GM23338 (cell line): ENCODE measurements at regions not wholly inside any gene's neighbourhood (a gene's known extent, or its start where the extent isn't known, plus 50 kb on each side); places are given as distances from the start of the nearest gene placed in this dataset.

Experiments used
- ATAC-seq: fragments of 200-7000 bp; cut with Tn5 transposase; 3 replicates; pipeline ENCODE4 v1.9.1; 2020
- DNase-seq: peaks from one replicate; pipeline ENCODE4 v3.0.0-alpha.2; 2015; ENCODE audit warnings: low spot score
- H2AFZ ChIP-seq: fragments of 200-600 bp; sonication (generic); 2 replicates; pipeline ENCODE4 v1.8.0; 2016; ENCODE audit warnings: antibody characterized with exemption, mild to moderate bottlenecking, moderate library complexity
- H3F3A ChIP-seq: fragments of 200-600 bp; sonication (generic); replicated peaks from 2 replicates; pipeline ENCODE4 v1.8.0; 2017; ENCODE audit warnings: antibody characterized with exemption, mixed run types, low read depth
- H3K27ac ChIP-seq: fragments of 200-600 bp; sonication (generic); 2 replicates; pipeline ENCODE4 v1.6.1; 2016; ENCODE audit warnings: low read depth
- H3K27me3 ChIP-seq: fragments of 200-600 bp; sonication (generic); 2 replicates; pipeline ENCODE4 v1.8.0; 2016; ENCODE audit warnings: mild to moderate bottlenecking, mixed run types, moderate library complexity; ENCODE audit not compliant: insufficient read depth
- H3K36me3 ChIP-seq: fragments of 200-600 bp; sonication (generic); 2 replicates; pipeline ENCODE4 v1.8.0; 2016; ENCODE audit warnings: mild to moderate bottlenecking; ENCODE audit not compliant: insufficient read depth
- H3K4me1 ChIP-seq: fragments of 200-600 bp; sonication (generic); 2 replicates; pipeline ENCODE4 v1.8.0; 2016; ENCODE audit warnings: mild to moderate bottlenecking, moderate library complexity; ENCODE audit not compliant: insufficient read depth
- H3K4me2 ChIP-seq: fragments of 200-600 bp; sonication (generic); 2 replicates; pipeline ENCODE4 v1.7.1; 2017; ENCODE audit warnings: mixed run types
- H3K4me3 ChIP-seq: fragments of 200-600 bp; sonication (generic); 2 replicates; pipeline ENCODE4 v1.6.1; 2016; ENCODE audit warnings: mixed run types
- H3K79me2 ChIP-seq: fragments of 200-600 bp; sonication (generic); replicated peaks from 2 replicates; pipeline ENCODE4 v1.8.0; 2017; ENCODE audit warnings: mild to moderate bottlenecking; ENCODE audit not compliant: insufficient read depth
- H3K9me2 ChIP-seq: fragments of 200-600 bp; sonication (generic); 2 replicates; pipeline ENCODE4 v1.8.0; 2017; ENCODE audit not compliant: insufficient read depth
- H4K20me1 ChIP-seq: fragments of 200-600 bp; sonication (generic); replicated peaks from 2 replicates; pipeline ENCODE4 v1.8.0; 2017; ENCODE audit warnings: mild to moderate bottlenecking; ENCODE audit not compliant: insufficient read depth
- H3K27ac Mint-ChIP-seq: 2 replicates; pipeline ENCODE4 v1.8.0; 2020; ENCODE audit warnings: inconsistent platforms, mild to moderate bottlenecking, moderate library complexity, mixed read lengths
- H3K27me3 Mint-ChIP-seq: 3 replicates; pipeline ENCODE4 v1.8.0; 2022; ENCODE audit warnings: low read depth, mild to moderate bottlenecking, moderate library complexity, mixed read lengths, inconsistent platforms; ENCODE audit not compliant: insufficient read depth, poor library complexity
- H3K36me3 Mint-ChIP-seq: 3 replicates; pipeline ENCODE4 v1.8.0; 2021; ENCODE audit warnings: low read depth, mild to moderate bottlenecking, inconsistent platforms, moderate library complexity, mixed read lengths
- H3K4me1 Mint-ChIP-seq: 3 replicates; pipeline ENCODE4 v1.8.0; 2020; ENCODE audit warnings: mild to moderate bottlenecking, inconsistent platforms, mixed read lengths
- H3K4me3 Mint-ChIP-seq: 3 replicates; pipeline ENCODE4 v1.8.0; 2021; ENCODE audit warnings: moderate library complexity, mild to moderate bottlenecking, inconsistent platforms, mixed read lengths
- H3K9me3 Mint-ChIP-seq: 3 replicates; pipeline ENCODE4 v1.8.0; 2020; ENCODE audit warnings: moderate library complexity, mild to moderate bottlenecking, inconsistent platforms, mixed read lengths
- CREB1 ChIP-seq: fragments of 250-450 bp; sonication (Bioruptor Pico); IDR thresholded peaks from 2 replicates; pipeline ENCODE4 v1.5.0; 2020; ENCODE audit warnings: low read depth, mild to moderate bottlenecking, moderate library complexity
- EZH2phosphoT487 ChIP-seq: fragments of 200-600 bp; sonication (generic); IDR thresholded peaks from one replicate; pipeline ENCODE4 v1.8.1; 2018; ENCODE audit warnings: antibody characterized with exemption; ENCODE audit not compliant: unreplicated experiment
- JUNB ChIP-seq: IDR thresholded peaks from one replicate; pipeline ENCODE4 v1.6.1; 2016; ENCODE audit warnings: antibody characterized with exemption; ENCODE audit not compliant: unreplicated experiment
- REST ChIP-seq: IDR thresholded peaks from one replicate; pipeline ENCODE4 v1.6.1; 2018; ENCODE audit warnings: antibody characterized with exemption; ENCODE audit not compliant: unreplicated experiment
- STAT1 ChIP-seq: IDR thresholded peaks from one replicate; pipeline ENCODE4 v1.6.1; 2016; ENCODE audit warnings: antibody characterized with exemption; ENCODE audit not compliant: unreplicated experiment
- ZNF114 ChIP-seq: fragments of 250-450 bp; sonication (Bioruptor Pico); IDR thresholded peaks from 2 replicates; pipeline ENCODE4 v1.5.0; 2020; ENCODE audit warnings: mild to moderate bottlenecking, moderate library complexity
- TF ChIP-seq, protein P1 (sequence below), 2 experiments: fragments of 200-600 bp in 1 of 2; sonication (generic) in 1 of 2; conservative IDR thresholded peaks; 2 replicates each; pipeline versions ENCODE4 v1.5.1 to v1.6.1; 2016 to 2017; ENCODE audit warnings: antibody characterized with exemption in 2 of 2, low read depth in 2 of 2, mild to moderate bottlenecking in 2 of 2, moderate library complexity in 1 of 2
- TF ChIP-seq, protein P2 (sequence below): IDR thresholded peaks from 2 replicates; pipeline ENCODE4 v1.6.1; 2016; ENCODE audit warnings: antibody characterized with exemption

- TF ChIP-seq, protein P1, sequence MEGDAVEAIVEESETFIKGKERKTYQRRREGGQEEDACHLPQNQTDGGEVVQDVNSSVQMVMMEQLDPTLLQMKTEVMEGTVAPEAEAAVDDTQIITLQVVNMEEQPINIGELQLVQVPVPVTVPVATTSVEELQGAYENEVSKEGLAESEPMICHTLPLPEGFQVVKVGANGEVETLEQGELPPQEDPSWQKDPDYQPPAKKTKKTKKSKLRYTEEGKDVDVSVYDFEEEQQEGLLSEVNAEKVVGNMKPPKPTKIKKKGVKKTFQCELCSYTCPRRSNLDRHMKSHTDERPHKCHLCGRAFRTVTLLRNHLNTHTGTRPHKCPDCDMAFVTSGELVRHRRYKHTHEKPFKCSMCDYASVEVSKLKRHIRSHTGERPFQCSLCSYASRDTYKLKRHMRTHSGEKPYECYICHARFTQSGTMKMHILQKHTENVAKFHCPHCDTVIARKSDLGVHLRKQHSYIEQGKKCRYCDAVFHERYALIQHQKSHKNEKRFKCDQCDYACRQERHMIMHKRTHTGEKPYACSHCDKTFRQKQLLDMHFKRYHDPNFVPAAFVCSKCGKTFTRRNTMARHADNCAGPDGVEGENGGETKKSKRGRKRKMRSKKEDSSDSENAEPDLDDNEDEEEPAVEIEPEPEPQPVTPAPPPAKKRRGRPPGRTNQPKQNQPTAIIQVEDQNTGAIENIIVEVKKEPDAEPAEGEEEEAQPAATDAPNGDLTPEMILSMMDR (conservative IDR thresholded peaks at IDR 0.05; ENCODE audit: low read depth in 2 of 2): no peak
- no peak for TF ChIP-seq STAT1
- no peak for TF ChIP-seq JUNB
- TF ChIP-seq ZNF114 (CRISPR knock-in tag): no peak
- TF ChIP-seq, protein P2, sequence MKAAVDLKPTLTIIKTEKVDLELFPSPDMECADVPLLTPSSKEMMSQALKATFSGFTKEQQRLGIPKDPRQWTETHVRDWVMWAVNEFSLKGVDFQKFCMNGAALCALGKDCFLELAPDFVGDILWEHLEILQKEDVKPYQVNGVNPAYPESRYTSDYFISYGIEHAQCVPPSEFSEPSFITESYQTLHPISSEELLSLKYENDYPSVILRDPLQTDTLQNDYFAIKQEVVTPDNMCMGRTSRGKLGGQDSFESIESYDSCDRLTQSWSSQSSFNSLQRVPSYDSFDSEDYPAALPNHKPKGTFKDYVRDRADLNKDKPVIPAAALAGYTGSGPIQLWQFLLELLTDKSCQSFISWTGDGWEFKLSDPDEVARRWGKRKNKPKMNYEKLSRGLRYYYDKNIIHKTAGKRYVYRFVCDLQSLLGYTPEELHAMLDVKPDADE: no peak
- TF ChIP-seq REST: no peak
- TF ChIP-seq EZH2phosphoT487: no peak
These were observed 273.3 kb upstream of the TNC start (continued) for GRCh38 chr9:115391168-115391825.

DNA sequence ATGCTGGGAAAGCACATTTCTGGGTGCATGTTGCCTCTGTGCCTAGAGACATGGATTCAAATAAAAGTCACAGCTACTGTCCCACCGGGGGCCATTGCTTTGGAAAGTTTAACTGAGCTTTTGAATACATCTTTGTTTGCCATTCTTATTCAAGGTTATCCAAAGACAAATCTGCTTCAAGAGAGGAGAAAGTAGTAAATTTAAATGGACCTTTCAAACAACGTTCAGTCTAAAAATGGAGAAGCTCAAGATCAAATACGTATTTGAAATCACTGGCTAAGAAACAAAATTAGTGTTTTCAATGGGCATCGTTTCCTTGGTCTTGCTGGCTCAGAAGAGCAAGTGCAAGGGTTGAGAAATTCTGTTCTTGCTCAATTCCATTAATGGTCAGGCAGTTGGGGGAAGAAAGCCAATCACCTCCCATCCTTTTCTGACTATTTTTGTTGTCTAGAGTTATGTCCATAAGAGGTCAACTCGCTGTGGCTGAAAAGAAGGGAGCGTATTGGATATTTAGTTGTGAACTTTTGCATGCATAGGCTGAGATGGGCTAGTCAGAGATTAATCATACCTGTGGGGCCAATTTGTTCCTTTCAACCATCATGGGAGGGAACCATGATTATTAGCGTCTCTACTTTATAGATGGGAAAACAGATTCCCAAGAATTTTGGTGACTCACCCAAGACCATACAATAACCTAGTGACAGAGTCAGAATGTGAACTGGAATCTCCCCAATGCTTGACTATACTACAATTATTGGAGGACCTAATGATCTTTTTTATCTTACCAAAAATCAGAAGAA lies 276.2 kb upstream of the TNC start:
- Mint-ChIP-seq H3K4me3 (no peak overlapping the region), H3K27ac (no peak overlapping the region), H3K27me3 (peaks cover 3% of the 10 kb centered on the region), H3K36me3 (no peaks in the 10 kb centered on the region), H3K9me3 (no peaks in the 10 kb centered on the region), H3K4me1 (peaks cover 14% of the 10 kb centered on the region)
- Histone ChIP-seq H3K79me2 (no peaks in the 10 kb centered on the region), H3K9me2 (0 out of 2 replicates have a peak, but pooled peaks cover 5% of the 10 kb centered on the region), H3K36me3 (no peaks in the 10 kb centered on the region), H2AFZ (no peak overlapping the region), H3K4me2 (no peak overlapping the region), H3F3A (no peaks in the 10 kb centered on the region), H3K27me3 (no peaks in the 10 kb centered on the region), H3K4me1 (peaks cover 16% of the 10 kb centered on the region), H3K27ac (no peak overlapping the region), H3K4me3 (no peak overlapping the region), H4K20me1 (no peaks in the 10 kb centered on the region)
- ATAC-seq (no peak), DNase-seq (no peak)
- TF ChIP-seq REST: no peak
- TF ChIP-seq EZH2phosphoT487: no peak
- TF ChIP-seq STAT1: no peak
- TF ChIP-seq CREB1 (CRISPR knock-in tag): no peak
